ENCODE measurements at regions not wholly inside any gene's neighbourhood (a gene's known extent, or its start where the extent isn't known, plus 50 kb on each side); places are given as distances from the start of the nearest gene placed in this dataset.

GRCh38 chr13:99873832-99874430 lies 97.6 kb downstream of the ZIC5 start:
- no peak for ATAC-seq
- no peak for DNase-seq (ENCODE audit: low spot score)
- no peak overlapping the region for H3K4me3 Mint-ChIP-seq
- TF ChIP-seq TP53 (CRISPR knock-in tag; IDR thresholded peaks at IDR 0.05) (no peak), ZNF423 (CRISPR knock-in tag; IDR thresholded peaks at IDR 0.05) (no peak), ERG (CRISPR knock-in tag; IDR thresholded peaks at IDR 0.05) (no peak), USF1 (CRISPR knock-in tag; IDR thresholded peaks at IDR 0.05) (no peak), FOXP1 (CRISPR knock-in tag; IDR thresholded peaks at IDR 0.05; ENCODE audit: borderline replicate concordance) (no peak), CREB1 (CRISPR knock-in tag; IDR thresholded peaks at IDR 0.05) (no peak), ZNF671 (CRISPR knock-in tag; IDR thresholded peaks at IDR 0.05) (no peak), GABPB1 (CRISPR knock-in tag; IDR thresholded peaks at IDR 0.05) (no peak), ZNF425 (CRISPR knock-in tag; conservative IDR thresholded peaks at IDR 0.05) (no peak), ZNF532 (CRISPR knock-in tag; IDR thresholded peaks at IDR 0.05; ENCODE audit: borderline replicate concordance) (no peak), ARID4B (CRISPR knock-in tag; IDR thresholded peaks at IDR 0.05; ENCODE audit: borderline replicate concordance) (no peak), ZMAT4 (CRISPR knock-in tag; IDR thresholded peaks at IDR 0.05) (no peak), ZNF138 (CRISPR knock-in tag; conservative IDR thresholded peaks at IDR 0.05) (no peak), CBFB (CRISPR knock-in tag; IDR thresholded peaks at IDR 0.05; ENCODE audit: low read depth) (no peak), ETV6 (CRISPR knock-in tag; IDR thresholded peaks at IDR 0.05) (no peak), MLX (CRISPR knock-in tag; IDR thresholded peaks at IDR 0.05) (no peak)
- CTCF ChIA-PET = interaction anchor here (1.3 kb wide), 1 partner anchor 107 kb away, joined by 4 read pairs; no protein-coding TSS in a partner anchor
- H3K9me3 Mint-ChIP-seq = no peaks in the 10 kb centered on the region
- no peaks in the 10 kb centered on the region for H3K36me3 Mint-ChIP-seq
- peaks cover 44% of the 10 kb centered on the region for H3K4me1 Mint-ChIP-seq
- H3K27me3 Mint-ChIP-seq (ENCODE audit: low read depth) = no peaks in the 10 kb centered on the region
- H3K27ac Mint-ChIP-seq = no peak overlapping the region
- POLR2A ChIA-PET = no interaction called here
